ENCODE measurements at regions not wholly inside any gene's neighbourhood (a gene's known extent, or its start where the extent isn't known, plus 50 kb on each side); places are given as distances from the start of the nearest gene placed in this dataset.

DNA sequence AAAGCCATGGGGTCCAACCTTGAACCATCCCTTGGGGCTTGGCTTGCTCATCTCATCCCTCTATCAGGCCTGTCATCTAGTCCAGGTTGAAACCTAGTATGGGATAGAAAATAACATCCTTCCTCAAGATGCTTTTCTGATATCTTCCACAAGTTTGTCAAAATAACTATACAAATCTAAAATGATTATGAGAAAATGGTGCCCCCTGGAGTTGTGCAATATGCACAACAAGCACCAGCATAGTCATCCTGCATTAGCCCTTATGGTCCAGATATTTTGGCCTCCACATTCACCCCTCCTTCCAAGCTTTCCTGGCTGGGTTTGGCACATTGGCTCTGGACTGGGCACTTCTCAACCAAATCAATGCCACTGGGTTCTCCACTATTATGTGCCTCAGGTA is 101.2 kb downstream of the TBX19 start:
- no peak for DNase-seq

DNA sequence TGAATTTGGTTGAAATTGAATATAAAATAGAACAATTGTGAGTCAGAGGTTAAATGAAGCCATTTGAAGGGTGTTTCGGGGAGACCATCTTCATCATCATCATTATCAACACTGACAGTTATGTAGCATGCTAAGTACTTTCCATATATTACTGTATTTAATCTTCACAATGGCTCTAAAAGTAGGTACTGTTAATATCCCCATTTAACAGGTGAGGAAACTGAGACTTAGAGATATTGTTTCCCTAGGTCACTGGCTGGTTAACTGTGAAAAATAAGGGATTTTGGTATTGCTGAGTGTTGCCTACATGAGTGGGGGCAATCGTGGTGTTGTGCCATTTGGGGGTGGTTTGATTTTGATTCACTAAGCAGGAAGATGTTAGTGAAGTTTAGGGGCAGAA is 100.3 kb downstream of the TBX19 start:
- DNase-seq, result no peak

DNA sequence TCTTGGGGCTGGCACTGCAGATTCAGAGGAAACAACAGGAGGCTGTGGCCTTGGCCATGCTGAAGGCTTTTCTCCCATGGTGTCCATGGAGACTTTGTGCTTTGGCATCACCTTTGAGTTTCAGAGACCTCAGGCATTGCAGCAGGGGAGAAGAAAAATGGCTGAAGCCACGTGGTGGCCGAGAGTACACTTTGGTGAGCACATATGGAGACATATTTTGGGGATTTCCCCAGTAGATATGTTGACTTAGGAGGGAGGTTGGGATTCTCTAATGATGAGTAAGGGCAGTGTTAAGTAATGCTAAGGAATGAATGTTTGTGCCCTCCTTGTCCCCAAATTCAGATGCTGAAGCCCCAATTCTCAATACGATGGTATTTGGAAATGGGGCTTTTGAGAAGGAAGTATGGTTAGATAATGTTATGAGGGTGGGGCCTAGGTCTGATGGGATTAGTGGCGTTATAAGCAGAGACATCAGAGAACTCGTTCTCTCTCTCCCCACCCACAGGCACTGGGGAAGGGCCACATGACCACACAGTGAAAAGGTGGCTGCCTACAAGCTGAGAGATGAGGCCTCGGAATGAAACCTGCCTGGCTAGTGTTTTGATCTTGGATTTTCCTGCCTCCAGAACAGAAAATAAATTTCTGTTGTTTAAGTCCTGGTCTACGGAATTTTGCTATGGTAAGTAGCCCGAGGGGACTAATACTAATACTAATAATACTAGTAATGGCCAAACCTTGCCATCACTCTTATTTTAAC is 98.6 kb downstream of the TBX19 start:
- DNase-seq, result no peak

DNA sequence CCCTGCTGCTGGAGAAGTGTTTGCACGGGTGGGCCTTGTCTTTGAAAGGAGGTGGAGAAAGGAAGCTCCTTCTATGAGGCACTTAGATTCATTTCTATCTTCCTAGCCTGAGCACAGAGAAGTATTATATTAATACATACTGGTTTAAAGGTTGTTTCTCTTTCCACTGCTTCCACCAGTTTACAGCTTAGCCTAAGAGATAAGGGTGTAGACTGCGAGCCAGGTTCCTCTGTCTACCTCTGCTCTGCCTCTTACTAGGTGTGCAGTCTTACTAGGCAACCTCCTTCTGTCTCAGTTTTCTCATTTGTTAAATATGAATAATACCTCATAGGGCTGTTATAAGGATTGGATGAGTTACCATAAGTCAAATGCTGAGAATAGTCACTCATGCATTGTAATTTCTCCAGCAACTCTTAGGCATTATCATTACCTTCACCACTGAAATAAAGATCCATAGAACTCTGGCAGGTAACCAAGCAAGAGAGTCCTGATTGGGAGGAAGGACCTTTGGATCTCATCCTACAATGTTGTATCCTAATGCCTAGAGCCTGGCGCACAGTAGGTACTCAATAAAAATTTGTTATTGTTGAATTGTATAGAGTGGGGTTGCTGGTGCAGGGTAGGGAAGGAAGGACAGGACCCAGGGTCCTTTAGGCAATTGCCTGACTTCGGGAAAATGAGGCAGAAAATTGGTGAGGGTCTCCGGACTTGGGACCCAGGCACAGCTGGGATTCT is 95.1 kb downstream of the TBX19 start:
- no peak for DNase-seq

DNA sequence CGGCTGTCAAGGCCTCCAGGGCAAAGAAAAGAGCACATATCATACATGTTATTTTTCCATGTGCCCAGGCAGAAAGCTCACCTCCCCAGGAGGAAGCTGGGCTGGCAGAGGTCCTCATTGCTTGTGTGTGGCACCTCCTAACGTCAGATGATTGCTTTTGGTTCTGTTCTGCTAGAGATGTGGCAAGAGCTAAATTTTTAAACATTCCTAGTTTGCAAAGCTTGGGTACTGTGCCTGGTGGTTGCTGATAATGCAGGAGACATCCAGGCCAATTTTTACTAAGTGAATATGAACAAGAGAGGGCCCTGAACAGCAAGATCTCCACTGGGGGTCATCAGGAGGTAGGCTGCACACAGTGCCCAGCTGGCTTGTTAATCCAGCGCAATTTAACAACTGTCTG is 93.9 kb downstream of the TBX19 start:
- DNase-seq, result no peak

DNA sequence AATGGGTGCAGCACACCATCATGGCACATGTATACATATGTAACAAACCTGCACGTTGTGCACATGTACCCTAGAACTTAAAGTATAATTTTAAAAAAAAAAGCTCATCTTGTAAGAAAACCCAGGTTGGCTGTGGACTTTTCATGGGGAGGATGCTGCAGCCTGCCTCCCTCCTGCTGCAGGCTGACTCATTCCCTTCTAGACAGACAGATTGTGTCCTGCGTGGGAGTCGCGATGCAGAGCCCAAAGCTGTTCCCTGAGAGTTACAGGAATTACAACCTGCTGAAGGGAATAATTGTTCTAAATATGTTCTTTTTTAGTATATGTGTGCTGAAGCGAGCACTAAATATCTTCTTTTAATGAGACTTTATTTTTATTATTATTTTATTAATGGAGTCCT is 93.2 kb downstream of the TBX19 start:
- no peak for DNase-seq

DNA sequence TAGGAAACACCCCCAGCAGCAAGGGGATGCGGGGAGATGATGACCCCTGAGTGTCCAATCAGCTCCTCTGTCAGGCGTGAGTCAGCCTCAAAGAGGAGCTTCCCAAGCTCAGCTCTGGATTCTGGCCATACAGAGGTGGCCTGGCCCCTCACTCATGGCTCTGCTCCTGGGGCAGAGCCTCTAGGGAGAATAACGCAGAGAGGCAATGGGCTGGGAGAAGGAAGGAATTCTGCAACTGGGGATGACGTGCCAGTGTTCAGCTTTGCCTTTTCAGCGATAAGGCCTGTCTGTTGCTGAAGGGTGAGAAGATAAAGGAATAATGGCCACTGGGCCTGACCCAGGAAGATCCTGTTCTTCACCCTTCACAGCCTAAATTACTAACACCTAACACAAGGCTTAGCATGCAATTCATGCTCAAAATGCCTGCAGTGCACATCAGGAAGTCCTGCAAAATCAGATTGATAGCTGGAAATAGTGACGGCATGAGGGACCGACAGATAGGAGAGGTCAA is 92.2 kb downstream of the TBX19 start:
- no peak for DNase-seq

DNA sequence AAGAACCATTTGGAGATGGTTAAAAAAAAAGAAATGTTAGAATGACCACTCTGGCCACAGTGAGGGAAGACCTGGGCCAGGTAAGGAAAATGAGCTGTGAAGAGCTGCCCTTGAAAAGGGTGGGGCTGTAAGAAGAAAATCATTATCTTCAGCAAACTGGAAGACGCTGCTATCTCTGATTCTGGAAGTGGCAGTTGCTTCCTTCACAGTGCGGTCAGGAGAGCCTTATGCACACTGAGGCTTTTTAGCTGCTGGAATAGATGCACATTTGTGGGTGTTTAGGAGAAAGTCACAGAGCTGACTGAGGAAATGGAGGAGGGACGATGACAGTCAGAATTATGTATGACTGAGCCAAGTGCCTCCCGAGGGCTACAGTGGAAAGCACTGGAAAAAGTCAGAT is 91.6 kb downstream of the TBX19 start:
- DNase-seq, result no peak

DNA sequence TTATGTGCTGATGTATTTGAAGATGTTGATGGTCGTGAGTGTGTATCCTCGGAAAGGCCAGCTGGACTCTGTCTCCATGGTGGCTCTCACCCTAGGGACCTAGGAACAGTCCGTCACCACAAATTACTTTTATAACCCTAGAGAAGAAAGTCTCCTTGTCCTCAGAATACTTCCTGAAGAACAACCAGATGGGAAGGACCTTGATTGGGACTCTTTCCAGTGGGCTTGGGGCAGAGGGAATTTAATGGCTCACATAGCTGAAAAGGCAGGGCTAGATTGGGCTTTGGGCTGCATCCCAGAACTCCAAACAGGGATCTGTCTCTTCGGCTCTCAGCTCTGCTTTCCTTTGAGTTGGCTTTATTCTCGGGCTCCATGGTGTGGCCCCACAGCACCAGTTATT is 90.8 kb downstream of the TBX19 start:
- DNase-seq, result no peak

DNA sequence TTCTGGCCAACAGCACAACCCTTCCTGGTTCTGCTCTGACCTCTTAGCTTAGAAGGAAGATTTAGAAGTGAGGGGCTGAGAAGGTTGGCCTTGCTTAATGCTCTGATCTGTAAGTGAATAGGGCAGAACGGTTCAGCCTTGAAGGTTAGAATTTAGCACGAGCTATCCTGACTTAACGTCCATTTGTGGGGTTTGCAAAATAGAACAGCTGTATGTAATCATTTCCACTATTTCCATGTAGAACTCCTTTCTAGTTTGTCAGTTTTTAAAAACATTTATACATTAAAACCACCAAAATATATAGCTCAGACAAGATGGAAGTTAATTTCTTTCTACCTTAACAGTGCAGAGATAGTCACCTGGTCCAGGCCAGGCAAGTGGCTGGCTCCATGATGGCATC is 89.9 kb downstream of the TBX19 start:
- no peak for DNase-seq

DNA sequence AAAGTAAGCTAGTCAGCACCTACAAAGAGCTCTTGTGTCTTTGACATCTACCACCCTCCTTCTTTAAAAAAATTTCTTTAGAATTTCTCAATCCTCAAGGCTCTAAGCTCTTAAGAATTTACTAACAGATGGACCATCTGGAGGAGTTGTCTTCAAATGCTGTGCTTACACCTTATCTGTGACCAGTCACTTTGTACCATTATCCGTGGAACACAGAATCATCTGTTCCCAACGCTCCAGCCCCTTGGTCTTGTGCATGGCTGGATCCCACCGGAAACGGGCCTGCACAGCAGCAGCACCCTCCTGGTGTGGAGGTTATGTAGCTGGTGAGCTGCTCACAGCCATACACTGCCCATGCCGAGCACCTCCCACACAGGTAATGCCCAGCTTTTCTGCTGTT is 89.0 kb downstream of the TBX19 start:
- no peak for DNase-seq

DNA sequence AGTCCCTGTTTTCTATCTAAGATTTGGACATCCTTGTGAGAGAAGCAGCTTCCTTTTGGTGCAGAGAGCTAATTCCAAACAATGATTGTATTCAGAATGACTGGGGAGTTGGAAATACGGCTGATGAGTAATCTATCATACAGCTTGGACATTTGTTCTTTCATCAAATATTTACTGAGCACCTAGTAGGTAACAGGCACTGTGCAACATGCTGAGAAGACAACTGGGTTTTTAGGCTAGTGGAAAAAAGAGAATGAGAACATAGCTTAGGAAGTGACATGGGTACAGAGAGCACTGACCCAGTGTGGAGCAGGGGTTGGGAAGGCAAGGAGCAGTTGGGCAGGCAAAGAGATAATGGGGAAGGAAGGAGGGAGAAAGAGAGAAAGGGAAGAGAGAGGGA is 87.5 kb downstream of the TBX19 start:
- no peak for DNase-seq

DNA sequence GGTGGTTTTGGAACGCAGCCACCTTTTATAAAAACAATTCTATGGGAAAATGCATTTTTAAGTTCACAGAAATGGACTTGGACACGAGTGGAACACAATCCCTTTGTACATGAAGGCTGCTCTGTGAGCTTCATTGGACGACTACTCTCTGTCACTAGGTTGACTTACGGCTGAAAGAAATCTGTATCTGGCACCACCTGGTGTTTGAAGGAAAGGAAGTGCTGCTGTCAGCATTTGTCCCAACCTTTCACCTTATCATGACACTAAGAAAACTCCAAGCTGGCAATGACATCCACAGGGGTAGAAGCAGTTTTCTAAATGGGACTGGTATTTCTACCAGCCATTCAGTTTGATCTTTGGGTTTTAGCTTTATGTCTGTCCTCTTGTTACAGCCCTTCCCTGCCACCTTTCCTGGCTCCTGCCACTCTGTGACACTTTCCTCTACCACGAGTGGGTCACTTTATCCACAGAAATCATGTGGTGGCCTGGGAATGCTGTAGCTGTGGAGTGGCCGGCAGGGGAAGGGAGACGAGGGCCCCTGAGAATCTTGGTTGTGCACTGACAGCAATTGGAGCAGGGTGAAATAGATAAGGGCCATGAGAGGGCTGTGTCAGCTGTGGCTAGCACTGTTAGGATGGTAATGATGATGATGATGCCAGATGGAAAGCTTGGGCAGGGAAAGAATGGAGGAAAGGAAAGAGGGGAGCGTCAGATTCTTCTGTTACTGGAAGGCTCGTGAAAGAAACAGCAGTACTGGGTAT is 85.2 kb downstream of the TBX19 start:
- DNase-seq, result no peak

All from AML-193 (cell line).